Brain microvascular endothelial cell (primary cell): ENCODE measurements at regions not wholly inside any gene's neighbourhood (a gene's known extent, or its start where the extent isn't known, plus 50 kb on each side); places are given as distances from the start of the nearest gene placed in this dataset.
"Not testable (repeated sequence)": the region's sequence is repeated elsewhere in the genome, so short reads cannot be mapped to it uniquely, and the experiment has no call there.

Source experiments
- DNase-seq: peaks from one replicate; pipeline ENCODE4 v3.0.0-alpha.2; 2020
- H3K27ac ChIP-seq: fragments of 250-450 bp; sonication (Bioruptor Pico); 2 replicates; pipeline ENCODE4 v1.5.1; 2020; ENCODE audit warnings: mild to moderate bottlenecking, moderate library complexity
- H3K27me3 ChIP-seq: fragments of 250-450 bp; sonication (Bioruptor Pico); replicated peaks from 2 replicates; pipeline ENCODE4 v1.5.1; 2020; ENCODE audit warnings: mild to moderate bottlenecking
- H3K36me3 ChIP-seq: fragments of 250-450 bp; sonication (Bioruptor Pico); replicated peaks from 2 replicates; pipeline ENCODE4 v1.5.1; 2020; ENCODE audit warnings: mild to moderate bottlenecking
- H3K4me3 ChIP-seq: 2 replicates; pipeline ENCODE4 v1.5.1; 2011; ENCODE audit warnings: low read depth, mild to moderate bottlenecking, control low read depth, low read length, moderate library complexity
- in situ Hi-C: cut with HindIII; loops from 2 replicates; pipeline ENCODE4 v1.10.0; 2017; ENCODE audit warnings: low sequenced_read_pairs, low pct_ligation_motif_present
- TF ChIP-seq, protein P1 (sequence below): IDR thresholded peaks from 2 replicates; pipeline ENCODE4 v1.5.1; 2011; ENCODE audit warnings: low read depth, mild to moderate bottlenecking, moderate library complexity, low read length, control low read depth, inconsistent platforms; ENCODE audit errors: missing control alignments

DNA sequence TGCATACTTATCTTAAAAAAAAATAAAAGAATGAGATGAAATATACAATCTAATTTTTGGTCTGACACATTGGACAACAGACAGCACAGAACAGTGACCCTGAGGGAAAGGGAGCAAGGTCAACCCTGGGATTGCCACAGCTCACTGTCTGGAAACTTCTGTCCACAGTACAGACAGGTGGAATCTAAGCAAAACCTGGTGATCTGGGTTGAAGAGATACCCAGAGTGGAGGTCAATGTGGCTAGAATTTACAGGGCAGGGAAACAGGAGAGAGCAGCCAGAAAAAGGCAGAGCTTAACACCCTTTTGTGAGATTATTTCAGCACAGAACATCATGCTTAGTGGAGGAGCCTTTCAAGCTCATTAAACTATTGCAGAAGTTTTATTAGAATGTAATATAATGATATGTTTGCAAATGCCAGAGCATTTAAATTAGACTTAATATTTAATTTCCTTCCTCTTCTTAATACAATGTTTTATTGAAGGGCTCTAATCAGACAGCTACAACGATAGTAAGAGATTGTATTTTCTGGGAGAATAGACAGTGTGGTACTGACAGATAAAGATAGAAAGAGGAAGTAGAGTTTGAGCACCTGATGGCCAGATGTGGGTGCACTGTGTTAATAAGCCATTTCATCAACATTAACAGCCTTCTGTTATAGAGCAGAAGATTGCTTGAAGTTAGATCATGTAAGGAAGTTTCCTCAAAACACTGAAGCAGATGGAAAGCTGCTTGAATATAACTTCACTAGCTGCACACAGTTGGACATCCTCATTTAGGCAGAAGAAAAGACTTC is 309.4 kb downstream of the HGF start:
- in situ Hi-C loops, result no loop called here

DNA sequence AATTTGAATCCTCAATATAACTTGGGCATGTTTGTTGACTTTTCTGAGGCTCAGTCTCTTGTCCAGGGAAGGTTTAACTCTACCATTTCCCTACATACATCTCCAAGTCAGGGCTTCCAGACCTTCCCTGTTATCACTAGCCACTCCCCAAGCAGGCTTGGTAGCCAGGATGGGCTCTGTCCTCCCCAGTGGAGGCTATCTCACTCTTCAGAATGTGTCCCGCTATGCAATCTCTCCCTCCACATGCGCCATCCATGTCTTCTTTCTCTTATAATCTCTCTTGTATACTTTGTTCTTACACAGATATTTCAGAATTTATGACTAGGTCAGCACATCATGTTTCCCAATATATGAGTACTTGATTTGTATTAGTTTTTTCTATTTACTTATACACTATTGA is 310.4 kb downstream of the HGF start:
- Histone ChIP-seq H3K36me3 (no peaks in the 10 kb centered on the region), H3K27me3 (no peaks in the 10 kb centered on the region), H3K27ac (no peak overlapping the region), H3K4me3 (no peak overlapping the region)
- no peak for DNase-seq
- TF ChIP-seq, protein P1, sequence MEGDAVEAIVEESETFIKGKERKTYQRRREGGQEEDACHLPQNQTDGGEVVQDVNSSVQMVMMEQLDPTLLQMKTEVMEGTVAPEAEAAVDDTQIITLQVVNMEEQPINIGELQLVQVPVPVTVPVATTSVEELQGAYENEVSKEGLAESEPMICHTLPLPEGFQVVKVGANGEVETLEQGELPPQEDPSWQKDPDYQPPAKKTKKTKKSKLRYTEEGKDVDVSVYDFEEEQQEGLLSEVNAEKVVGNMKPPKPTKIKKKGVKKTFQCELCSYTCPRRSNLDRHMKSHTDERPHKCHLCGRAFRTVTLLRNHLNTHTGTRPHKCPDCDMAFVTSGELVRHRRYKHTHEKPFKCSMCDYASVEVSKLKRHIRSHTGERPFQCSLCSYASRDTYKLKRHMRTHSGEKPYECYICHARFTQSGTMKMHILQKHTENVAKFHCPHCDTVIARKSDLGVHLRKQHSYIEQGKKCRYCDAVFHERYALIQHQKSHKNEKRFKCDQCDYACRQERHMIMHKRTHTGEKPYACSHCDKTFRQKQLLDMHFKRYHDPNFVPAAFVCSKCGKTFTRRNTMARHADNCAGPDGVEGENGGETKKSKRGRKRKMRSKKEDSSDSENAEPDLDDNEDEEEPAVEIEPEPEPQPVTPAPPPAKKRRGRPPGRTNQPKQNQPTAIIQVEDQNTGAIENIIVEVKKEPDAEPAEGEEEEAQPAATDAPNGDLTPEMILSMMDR, result no peak
- in situ Hi-C loops, result no loop called here

More for the DNA sequence above, 309.4 kb downstream of the HGF start:
- TF ChIP-seq, protein P1, result no peak
- Histone ChIP-seq H3K27ac (no peak overlapping the region), H3K4me3 (no peak overlapping the region), H3K27me3 (no peaks in the 10 kb centered on the region), H3K36me3 (no peaks in the 10 kb centered on the region)
- no peak for DNase-seq

DNA sequence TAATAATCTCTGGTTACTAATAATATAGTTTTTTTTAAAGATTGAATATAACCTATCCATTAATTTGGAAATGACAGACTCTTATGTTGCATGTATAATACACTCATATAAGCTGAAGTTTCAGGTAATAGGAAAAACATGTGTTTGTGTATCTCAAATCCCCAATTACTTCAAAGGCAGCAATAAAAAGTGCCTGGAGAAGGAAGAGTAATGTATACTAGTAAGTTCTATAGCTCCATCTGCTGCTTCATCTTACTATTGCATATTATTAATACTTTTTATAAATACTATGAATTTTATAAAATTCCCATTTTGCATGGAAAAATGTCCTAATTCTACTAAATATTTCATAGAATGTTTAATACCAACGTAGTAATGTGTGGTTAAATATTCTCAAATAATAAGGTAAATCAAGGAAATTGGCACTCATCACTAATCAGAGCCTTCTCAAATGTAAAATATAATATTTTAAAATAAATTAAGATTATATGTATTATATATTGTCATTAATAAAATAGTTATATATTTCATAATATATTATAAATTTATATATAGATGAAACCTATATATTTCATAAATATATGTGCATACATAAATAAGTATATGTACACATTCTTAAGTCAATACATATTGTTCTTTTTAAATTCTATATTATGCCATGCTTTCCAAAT is 311.9 kb downstream of the HGF start:
- H3K27ac ChIP-seq, result no peak overlapping the region
- no peaks in the 10 kb centered on the region for H3K27me3 ChIP-seq
- TF ChIP-seq, protein P1, result peak; percentile 32
- in situ Hi-C loops, result no loop called here
- H3K36me3 ChIP-seq, result no peaks in the 10 kb centered on the region
- DNase-seq, result no peak
- no peak overlapping the region for H3K4me3 ChIP-seq

DNA sequence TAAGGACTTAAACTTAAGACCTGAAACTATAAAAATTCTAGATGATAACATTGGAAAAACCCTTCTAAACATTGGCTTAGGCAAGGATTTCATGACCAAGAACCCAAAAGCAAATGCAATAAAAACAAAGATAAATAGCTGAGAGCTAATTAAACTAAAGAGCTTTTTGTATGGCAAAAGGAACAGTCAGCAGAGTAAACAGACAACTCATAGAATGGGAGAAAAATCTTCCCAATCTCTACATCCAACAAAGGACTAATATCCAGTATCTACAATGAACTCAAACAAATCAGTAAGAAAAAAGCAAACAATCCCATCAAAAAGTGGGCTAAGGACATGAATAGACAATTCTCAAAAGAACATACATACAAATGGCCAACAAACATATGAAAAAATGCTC is 316.1 kb downstream of the HGF start:
- DNase-seq, H3K27ac ChIP-seq, H3K36me3 ChIP-seq, H3K4me3 ChIP-seq, H3K27me3 ChIP-seq, in situ Hi-C loops: not testable (repeated sequence)

DNA sequence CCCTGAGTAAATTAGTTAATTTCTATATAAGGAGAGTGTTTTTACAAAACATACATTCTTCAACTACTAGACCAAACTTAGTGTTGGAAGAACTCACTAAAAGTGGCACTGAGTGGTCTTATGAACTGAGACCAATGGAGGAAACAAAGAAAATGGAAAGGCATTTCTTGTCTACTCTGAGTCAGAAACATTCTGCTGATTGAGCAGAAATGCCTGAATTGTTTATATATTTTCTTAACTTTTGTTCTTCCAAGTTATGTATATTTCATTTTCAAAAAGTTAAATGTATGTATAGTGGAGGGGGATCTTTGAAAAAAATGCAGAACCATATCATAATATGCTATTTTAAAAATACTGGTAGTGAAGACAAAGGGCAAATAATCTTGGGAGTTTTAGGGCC is 320.7 kb downstream of the HGF start:
- TF ChIP-seq, protein P1, result no peak
- Histone ChIP-seq H3K4me3 (no peak overlapping the region), H3K27ac (no peak overlapping the region), H3K27me3 (no peaks in the 10 kb centered on the region), H3K36me3 (no peaks in the 10 kb centered on the region)
- in situ Hi-C loops, result no loop called here
- no peak for DNase-seq

DNA sequence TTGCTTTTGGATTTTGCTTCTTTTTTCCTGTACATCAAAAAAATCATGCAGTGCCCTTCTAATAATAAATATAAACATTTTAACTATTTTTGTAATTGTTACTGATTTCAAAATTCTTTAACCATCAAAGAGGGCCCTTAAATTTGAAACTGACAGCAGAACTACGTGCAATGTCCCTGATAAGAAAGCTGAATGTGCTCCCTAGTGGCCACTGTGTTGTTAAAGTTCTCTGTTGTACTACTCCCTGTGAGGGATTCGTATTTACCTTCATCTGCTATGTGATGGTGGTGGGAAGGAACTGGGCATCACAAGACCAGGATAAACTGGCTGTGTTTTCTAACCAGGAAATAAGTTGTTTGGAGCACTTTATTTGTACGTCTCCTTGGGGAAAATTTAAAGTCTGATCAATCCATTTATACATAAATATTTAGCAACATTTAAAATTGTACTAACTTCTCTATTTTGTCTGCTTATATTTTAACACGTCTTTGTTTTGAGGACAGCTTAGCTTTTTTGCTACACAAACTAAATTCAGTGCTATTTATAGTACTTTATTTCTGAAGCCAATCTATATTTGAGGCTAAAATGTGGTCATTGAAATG is 322.4 kb downstream of the HGF start:
- TF ChIP-seq, protein P1, result peak; percentile 72
- in situ Hi-C loops, result no loop called here
- H3K36me3 ChIP-seq, result no peaks in the 10 kb centered on the region

More for the DNA sequence above, 322.4 kb downstream of the HGF start:
- Histone ChIP-seq H3K27me3 (no peaks in the 10 kb centered on the region), H3K4me3 (no peak overlapping the region), H3K27ac (no peak overlapping the region)
- peak; percentile 61 for DNase-seq
